Ammon's horn (tissue), 1 donor: ENCODE measurements at regions not wholly inside any gene's neighbourhood (a gene's known extent, or its start where the extent isn't known, plus 50 kb on each side); places are given as distances from the start of the nearest gene placed in this dataset.

ENCODE experiments used
- DNase-seq: peaks from one replicate; pipeline ENCODE4 v3.0.0-alpha.2; 2016; ENCODE audit warnings: low spot score

DNA sequence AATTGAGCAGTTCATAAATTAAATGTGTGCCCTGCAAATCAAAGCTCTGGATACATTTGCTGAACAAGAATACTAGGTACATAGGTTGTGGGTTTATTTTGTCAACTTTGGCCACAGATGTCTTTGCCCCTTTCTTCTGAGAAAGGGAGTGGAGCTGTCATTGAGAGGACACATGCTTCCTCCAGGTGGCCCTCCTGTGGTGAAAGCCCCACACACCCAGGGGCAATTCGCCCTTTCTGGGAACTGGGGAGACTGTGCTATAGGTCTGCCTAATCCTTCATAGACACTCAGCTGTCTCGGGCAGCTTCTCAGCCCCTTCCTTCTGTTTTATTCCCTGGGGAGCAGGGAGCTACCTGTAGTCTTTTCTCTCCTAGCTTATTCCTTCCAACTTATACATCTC lies 605.7 kb upstream of the DPP6 start:
- DNase-seq: no peak

- DNase-seq: no peak
Measured at GRCh38 chr7:153447011-153447410, 605.2 kb upstream of the DPP6 start.

DNA sequence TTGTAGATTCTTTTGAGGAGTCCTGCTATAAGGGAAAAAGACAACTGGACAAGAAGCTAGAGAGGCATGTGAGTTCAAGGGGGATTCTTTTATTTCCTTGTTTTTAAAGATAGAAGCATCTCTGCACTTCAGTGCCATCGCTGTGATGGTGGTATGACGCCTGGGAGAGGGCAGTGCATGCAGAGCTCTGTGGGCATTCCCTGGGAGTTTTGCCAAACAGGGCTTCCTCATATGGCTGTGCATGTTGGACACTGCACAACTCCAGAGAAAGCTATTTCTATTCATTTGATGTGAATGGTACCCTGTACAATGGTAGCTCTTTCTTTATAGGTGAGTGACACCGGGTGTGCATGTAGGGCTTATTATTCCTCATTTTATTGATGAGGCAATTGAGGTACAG lies 599.5 kb upstream of the DPP6 start:
- no peak for DNase-seq

GRCh38 chr7:153454306-153454705 lies 597.9 kb upstream of the DPP6 start:
- DNase-seq: no peak

DNA sequence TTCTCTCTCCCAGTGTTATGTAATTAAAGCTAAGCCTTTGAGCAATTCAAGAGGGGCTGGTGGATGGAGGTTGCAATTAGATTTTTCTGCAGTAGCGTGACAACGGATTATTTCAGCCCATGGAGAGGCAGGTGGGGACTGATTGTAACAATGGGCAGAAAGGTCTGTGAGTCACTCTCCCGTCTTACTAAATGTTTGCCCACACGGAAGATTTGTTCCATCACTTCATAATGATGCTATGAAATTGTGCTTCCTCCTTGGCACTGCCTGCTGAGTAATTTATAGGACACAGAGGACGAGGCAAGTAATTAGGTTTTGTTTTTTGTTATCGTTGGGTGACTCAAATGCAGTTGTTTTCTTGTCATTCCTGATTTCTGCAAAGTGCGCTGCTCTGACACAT lies 594.5 kb upstream of the DPP6 start:
- DNase-seq: no peak

- no peak for DNase-seq
Measured at GRCh38 chr7:153470004-153470671, 582.1 kb upstream of the DPP6 start.

- DNase-seq: no peak
Measured at GRCh38 chr7:153472516-153472915, 579.7 kb upstream of the DPP6 start.

DNA sequence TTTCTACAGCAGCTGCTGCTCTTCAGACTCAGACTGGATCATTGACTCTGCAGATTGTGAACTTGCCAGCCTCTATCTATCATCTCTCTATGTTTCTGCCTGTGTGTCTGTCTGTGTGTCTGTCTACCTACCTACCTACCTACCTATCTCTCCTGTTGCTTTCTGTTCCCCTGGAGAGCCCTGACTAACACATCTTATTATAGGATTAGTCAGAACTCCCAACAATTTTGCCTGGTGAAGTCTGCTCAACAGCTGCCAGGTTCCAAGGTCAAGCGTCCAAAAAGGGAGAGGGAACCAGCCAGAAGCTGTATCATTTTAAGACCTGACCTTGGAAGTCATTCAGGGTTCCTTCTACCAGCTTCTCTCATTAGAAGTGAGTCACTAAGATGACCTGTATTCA lies 579.0 kb upstream of the DPP6 start:
- DNase-seq: no peak

DNA sequence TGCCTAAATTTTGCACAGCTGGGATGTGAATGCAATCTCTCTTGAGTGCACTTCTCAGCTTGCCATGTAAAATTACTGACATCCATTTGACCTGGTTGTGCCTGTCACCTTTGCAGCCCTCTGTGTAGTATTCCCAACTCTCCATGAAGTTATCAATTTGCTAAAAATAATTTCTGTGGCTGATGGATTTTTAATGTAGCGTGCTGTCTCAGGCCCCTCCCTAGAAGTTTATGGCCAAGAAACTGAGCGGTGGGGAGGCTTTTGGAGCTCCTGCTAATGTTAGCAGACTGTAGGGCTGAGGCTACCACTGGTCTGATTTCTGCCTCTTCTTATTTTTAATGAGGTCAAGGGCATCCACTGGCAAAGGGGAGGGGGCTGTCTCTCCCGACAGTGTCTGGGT lies 577.0 kb upstream of the DPP6 start:
- no peak for DNase-seq

GRCh38 chr7:153476166-153476565 lies 576.0 kb upstream of the DPP6 start:
- DNase-seq: no peak

DNA sequence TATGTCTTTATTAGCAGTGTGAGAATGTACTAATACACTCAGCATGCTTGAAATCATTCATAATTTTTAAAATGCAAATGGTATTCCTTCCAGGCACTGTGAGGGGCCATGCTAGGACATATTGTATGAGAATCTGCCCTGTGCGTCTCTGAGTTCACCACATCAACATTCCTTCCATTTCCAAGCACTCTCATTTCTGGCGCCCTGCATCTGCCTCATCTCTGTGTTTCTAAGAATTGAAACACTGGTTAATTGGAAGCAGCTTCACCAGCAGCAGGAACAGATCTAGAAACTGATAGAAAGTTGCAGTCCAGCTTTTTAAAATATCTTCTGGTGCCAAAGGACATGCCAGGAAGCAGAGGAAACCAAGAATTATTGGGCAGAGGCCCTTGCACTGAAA lies 555.9 kb upstream of the DPP6 start:
- no peak for DNase-seq

- no peak for DNase-seq
Measured at GRCh38 chr7:153503093-153503492, 549.1 kb upstream of the DPP6 start.

- DNase-seq: no peak
Measured at GRCh38 chr7:153504288-153505075, 547.7 kb upstream of the DPP6 start.

- no peak for DNase-seq
Measured at GRCh38 chr7:153507885-153508284, 544.3 kb upstream of the DPP6 start.

DNA sequence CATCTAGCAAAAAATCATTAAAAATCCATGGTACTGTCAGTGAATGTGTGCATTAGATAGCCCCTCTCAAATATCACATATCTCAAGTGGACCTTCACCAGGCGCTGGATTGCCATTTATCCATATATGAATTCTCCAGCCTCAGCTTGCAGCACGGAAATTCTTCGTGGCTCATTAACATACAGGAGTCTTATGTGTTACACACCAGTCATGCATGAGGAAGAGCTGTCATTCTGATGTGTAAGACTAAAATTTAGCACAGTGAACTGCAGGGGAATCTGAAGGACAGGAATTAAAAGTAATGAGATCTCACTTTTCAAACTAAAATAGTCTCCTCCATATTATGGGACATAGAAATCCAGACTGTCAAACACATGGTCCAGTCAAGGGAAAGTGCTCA lies 542.4 kb upstream of the DPP6 start:
- DNase-seq: no peak

DNA sequence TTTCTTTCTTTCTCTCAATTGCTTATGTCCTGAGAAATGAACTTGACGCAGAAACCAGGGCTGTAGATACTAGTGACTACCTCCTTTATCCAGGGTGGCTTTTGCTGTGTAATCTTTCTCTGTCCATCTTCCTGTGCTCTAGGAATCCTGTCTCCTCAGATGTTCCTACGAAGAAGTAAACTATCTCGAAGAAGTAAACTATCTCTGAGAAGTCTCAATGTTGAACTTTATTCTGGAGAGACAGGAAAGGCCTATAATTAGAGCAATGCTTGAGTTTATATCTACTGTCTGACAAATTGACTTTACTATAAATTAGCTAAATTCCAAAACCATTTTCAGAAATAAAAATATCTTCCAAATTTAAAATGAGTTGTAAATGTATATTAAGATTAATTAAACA lies 541.5 kb upstream of the DPP6 start:
- DNase-seq: no peak

DNA sequence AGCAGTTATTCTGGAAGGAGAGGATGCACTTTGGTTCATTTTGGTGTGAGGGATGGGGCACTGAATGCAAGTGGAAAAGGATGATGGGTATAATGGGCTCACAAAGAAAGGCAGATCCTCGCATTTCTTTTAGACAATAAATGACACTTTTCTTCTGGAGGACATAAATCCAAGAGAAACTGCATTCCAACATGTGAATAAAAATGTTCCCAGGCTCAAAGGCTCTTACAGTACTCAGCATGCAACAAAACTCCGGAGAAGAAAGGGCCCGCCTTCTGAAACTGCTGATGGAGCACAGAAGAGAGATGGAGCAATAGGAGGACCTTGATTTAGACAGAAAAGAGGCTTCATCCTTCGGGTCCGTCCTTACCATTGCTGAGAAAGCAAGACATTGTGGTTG lies 538.2 kb upstream of the DPP6 start:
- DNase-seq: no peak

DNA sequence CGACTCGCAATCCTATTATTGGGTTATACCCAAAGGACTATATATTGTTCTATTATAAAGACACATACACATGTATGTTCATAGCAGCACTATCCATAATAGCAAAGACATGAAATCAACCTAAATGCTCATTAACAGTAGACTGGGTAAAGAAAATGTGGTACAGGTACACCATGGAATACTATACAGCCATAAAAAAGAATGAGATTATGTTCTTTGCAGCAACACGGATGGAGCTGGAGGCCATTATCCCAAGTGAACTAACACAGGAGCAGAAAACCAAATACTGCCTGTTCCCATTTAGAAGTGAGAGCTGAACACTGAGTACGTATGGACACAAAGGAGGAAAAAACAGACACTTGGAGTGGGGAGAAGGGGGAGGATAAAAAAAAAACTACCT lies 536.8 kb upstream of the DPP6 start:
- DNase-seq: no peak

DNA sequence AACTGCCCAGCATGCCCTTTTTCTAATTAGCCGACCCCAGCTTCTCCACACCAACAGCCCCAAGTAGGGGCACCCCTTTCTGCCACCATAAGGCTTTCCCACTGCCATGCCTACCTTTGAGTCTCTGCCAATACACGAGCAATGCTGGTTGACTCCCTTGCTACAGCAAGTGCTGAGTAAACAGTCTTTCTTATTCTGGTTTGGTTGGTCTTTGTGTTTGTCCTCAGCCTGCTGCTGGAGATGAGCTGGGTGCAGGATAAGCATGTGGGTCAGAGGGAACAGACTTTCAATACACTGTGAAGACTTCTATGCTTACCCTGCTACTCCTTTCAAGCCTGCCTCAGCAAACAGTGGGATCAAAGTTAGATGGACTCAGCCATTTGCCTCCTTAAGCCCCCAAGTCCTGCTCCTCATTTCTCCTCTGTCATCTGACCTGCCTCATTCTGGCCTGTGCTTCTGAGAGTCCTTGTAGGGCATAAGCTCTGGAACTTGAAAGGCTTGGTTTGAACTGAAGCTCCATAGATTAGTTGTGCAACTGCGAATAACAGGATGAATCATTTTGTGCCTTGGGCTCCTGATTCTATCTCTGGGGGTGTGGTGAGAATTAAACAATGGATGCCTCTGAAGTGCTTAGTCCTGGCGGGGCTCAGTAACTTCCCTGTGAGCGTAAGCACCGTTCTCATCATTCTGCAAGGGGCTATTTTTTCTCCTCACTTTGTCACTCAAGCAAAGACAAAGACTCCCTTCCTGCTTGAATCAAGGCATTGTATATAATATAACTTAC lies 533.8 kb upstream of the DPP6 start:
- no peak for DNase-seq

DNA sequence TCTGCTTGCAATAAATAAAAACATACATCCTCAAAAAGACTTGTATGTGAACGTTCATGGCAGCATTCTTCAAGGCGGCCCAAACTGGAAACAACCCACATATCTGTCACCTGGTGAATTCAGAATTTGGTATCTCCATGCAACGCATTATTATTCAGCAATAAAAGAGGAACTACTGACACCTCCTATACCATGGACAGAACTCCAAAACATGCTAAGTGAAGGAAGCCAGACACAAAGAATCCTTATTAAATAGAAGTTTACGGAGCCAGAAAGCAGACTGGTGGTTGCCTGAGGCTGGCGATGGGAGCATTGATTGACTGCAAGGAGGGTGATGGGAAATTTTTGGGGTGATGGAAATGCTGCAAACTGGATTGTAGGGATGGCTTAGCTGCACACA lies 530.8 kb upstream of the DPP6 start:
- DNase-seq: no peak

DNA sequence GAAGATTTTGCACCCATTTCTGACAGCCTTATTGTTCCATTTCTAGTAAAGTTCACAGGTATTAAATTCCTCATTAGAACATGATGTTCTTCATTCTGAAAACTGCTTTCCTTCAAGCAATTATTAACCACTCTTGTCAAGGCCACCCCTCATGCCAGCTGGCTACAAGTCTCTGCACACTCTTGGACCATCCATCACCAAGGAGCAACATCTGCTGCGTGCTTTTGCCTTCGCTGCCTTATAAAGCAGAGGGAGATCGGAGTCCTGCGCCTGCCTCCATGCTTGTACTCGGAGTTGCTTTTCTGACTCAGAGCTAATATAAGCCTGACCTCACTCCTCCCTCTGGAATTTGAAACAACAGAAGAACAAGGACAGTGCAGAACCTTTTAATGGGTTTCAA lies 529.9 kb upstream of the DPP6 start:
- no peak for DNase-seq

- peak; percentile 75 for DNase-seq
Measured at GRCh38 chr7:153523320-153524015, 528.7 kb upstream of the DPP6 start.
